ENCODE measurements at regions not wholly inside any gene's neighbourhood (a gene's known extent, or its start where the extent isn't known, plus 50 kb on each side); places are given as distances from the start of the nearest gene placed in this dataset.

DNA sequence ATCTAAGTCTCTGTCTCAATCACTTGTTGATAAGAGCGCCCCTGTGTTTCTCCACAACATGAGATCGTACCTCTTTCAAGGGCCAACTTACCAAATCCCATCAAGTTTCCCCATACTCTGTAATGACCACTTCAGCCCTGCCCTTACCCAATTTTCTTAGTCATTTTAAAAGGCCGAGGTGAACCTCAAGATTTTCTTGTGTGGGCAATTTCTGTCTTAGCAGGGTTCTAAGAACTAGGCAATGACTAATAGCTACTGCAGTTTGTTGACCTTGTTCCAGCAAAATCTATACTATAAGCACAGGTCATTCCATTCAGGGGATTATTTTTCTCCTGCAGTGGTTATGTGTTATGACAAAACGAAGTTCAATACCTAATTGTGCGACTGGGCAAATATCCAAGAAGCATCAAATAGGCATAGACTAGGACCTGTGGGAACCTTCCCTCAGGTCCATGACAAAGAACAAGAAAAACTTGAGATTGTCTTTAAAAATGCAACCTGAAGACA is 359.8 kb downstream of the PCNX1 start:
- H3K27ac ChIP-seq (ENCODE audit: insufficient read length, low read depth, low read length): no peak overlapping the region
- no peak overlapping the region for H3K4me3 Mint-ChIP-seq
- no peak overlapping the region for H4K91ac ChIP-seq (ENCODE audit: insufficient read length, low read depth, low read length)
- no peaks in the 10 kb centered on the region for H3K4me1 ChIP-seq (ENCODE audit: insufficient read depth, low read length)
- H3K9me3 ChIP-seq (ENCODE audit: control insufficient read depth, low read depth, low read length): no peaks in the 10 kb centered on the region
- H3K27me3 Mint-ChIP-seq (ENCODE audit: low read depth): no peaks in the 10 kb centered on the region; the same call in 1 of the 2 replicates
- no peak overlapping the region for H4K8ac ChIP-seq (replicated peaks; ENCODE audit: insufficient read length, low read depth, low read length)
- no CpG with 5 or more reads among the region's 5 CpGs for WGBS (ENCODE audit: extremely low coverage, insufficient read length, low lambda C conversion rate)
- no peak overlapping the region for H3T11ph ChIP-seq (ENCODE audit: low read length)
- H3K56ac ChIP-seq (ENCODE audit: insufficient read length, low read depth, low read length): no peak overlapping the region
- H3K14ac ChIP-seq (ENCODE audit: insufficient read depth, low read length): no peak overlapping the region
- no peak overlapping the region for H2BK12ac ChIP-seq (ENCODE audit: insufficient read length, low read depth, low read length)
- no peak overlapping the region for H2BK20ac ChIP-seq (ENCODE audit: low read depth, low read length, poor library complexity, severe bottlenecking)
- no peak overlapping the region for H3K4me2 ChIP-seq (ENCODE audit: insufficient read depth, insufficient read length, low read length)
- no peaks in the 10 kb centered on the region for H3K79me2 ChIP-seq (ENCODE audit: insufficient read depth, low read length)
- no peaks in the 10 kb centered on the region for H3K79me1 ChIP-seq (ENCODE audit: insufficient read depth, low read depth, low read length, poor library complexity, severe bottlenecking)
- H2BK120ac ChIP-seq (ENCODE audit: low read depth, low read length, poor library complexity, severe bottlenecking): no peak overlapping the region
- H2BK5ac ChIP-seq (ENCODE audit: insufficient read length, low read length): no peak overlapping the region
- no peak overlapping the region for H3K4ac ChIP-seq (ENCODE audit: low read depth, low read length)
- no peaks in the 10 kb centered on the region for H3K23me2 ChIP-seq (ENCODE audit: insufficient read length, low read depth, low read length, poor library complexity, severe bottlenecking)
- no peak for DNase-seq
- TF ChIP-seq, protein P1, sequence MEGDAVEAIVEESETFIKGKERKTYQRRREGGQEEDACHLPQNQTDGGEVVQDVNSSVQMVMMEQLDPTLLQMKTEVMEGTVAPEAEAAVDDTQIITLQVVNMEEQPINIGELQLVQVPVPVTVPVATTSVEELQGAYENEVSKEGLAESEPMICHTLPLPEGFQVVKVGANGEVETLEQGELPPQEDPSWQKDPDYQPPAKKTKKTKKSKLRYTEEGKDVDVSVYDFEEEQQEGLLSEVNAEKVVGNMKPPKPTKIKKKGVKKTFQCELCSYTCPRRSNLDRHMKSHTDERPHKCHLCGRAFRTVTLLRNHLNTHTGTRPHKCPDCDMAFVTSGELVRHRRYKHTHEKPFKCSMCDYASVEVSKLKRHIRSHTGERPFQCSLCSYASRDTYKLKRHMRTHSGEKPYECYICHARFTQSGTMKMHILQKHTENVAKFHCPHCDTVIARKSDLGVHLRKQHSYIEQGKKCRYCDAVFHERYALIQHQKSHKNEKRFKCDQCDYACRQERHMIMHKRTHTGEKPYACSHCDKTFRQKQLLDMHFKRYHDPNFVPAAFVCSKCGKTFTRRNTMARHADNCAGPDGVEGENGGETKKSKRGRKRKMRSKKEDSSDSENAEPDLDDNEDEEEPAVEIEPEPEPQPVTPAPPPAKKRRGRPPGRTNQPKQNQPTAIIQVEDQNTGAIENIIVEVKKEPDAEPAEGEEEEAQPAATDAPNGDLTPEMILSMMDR (conservative IDR thresholded peaks at IDR 0.05): no peak
- H3K23ac ChIP-seq (ENCODE audit: insufficient read length, low read depth, low read length): no peak overlapping the region
- no peak overlapping the region for H3K9ac ChIP-seq (ENCODE audit: extremely low read depth, insufficient read length, low read length)
- H3K4me1 Mint-ChIP-seq: peaks cover 10% of the 10 kb centered on the region in 2 experiments
- no peak overlapping the region for H2AK5ac ChIP-seq (ENCODE audit: insufficient read length, low read length)
- no peak overlapping the region for H4K5ac ChIP-seq (ENCODE audit: insufficient read length, low read depth, low read length)
- peaks cover 9 to 32% (median 19%) of the 10 kb centered on the region in 3 experiments for H3K36me3 Mint-ChIP-seq (ENCODE audit: insufficient read depth in 1 of 3, low read depth in 3 of 3)
- H4K20me1 ChIP-seq (ENCODE audit: control insufficient read depth, insufficient read depth, insufficient read length): no peaks in the 10 kb centered on the region
- peaks cover 31 to 32% of the 10 kb centered on the region in 2 experiments for H3K9me3 Mint-ChIP-seq
- H3K27ac Mint-ChIP-seq: no peak overlapping the region
- H3K27me3 ChIP-seq (ENCODE audit: insufficient read depth, low read length): no peaks in the 10 kb centered on the region
- no peak overlapping the region for H3K18ac ChIP-seq (ENCODE audit: insufficient read length, low read depth, low read length)
- H2BK15ac ChIP-seq (ENCODE audit: low read depth, low read length): no peak overlapping the region
- no peak overlapping the region for H2AFZ ChIP-seq (ENCODE audit: low read length)
